ENCODE measurements at regions not wholly inside any gene's neighbourhood (a gene's known extent, or its start where the extent isn't known, plus 50 kb on each side); places are given as distances from the start of the nearest gene placed in this dataset.
"Not testable (repeated sequence)": the region's sequence is repeated elsewhere in the genome, so short reads cannot be mapped to it uniquely, and the experiment has no call there.

DNA sequence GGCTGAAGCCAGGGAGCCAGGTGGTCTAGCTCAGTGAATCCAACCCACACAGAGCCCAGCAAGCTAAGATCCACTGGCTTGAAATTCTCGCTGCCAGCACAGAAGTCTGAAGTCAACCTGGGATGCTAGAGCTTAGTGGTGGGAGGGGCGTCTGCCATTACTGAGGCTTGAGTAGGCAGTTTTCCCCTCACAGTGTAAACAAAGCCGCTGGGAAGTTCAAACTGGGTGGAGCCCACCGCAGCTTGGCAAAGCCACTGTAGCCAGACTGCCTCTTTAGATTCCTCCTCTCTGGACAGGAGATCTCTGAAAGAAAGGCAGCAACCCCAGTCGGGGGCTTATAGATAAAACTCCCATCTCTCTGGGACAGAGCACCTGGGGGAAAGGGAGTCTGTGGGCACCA is 452.1 kb downstream of the NR4A2 start:
- DNase-seq, result not testable (repeated sequence)

DNA sequence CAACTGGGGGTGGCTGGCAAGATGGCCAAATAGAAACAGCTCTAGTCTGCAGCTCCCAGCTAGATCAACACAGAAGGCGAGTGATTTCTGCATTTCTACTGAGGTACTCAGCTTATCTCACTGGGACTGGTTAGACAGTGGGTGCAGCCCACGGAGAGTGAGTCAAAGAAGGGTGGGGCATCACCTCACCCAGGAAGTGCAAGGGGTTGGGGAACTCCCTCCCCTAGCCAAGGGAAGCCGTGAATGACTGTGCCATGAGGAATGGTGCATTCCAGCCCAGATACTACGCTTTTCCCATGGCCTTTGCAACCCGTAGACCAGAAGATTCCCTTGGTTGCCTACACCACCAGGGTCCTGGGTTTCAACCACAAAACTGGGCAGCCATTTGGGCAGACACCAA is 452.6 kb downstream of the NR4A2 start:
- not testable (repeated sequence) for DNase-seq

DNA sequence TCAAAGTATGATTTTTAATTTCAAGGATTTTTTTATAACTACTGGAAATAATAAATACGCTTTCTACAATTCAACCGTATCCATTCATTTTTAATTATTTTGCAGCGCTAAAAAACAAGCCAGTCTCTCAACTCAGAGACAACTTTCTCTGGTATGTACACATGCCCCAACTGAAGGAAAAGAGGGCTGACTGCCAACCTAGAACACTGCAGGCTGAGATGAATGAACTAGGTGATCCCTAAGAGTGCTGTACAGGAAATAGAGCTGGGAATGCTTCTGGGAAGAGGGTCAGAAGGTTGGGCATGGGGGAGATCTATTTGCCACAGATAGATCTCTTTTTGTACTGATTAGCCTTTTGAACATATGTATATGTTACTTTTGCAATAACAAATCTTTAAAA is 460.1 kb downstream of the NR4A2 start:
- DNase-seq, result no peak

DNA sequence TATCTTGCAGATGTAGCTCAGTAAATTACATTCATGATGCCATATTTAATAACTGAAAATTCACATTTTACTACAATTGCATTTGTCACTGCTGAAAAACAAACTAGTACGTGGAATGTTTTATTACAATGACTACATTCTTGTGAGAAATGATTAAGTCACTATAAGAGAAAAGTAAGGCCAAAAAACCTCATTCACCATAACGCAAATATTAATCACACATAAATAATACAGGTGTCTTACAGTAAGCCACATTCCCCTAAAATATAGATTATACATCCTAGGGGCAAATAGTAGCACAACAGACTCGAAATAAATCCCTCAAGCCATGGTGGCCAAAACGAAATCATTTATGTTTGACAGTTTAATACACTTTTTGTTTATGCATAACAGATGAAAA is 460.6 kb downstream of the NR4A2 start:
- DNase-seq, result no peak

DNA sequence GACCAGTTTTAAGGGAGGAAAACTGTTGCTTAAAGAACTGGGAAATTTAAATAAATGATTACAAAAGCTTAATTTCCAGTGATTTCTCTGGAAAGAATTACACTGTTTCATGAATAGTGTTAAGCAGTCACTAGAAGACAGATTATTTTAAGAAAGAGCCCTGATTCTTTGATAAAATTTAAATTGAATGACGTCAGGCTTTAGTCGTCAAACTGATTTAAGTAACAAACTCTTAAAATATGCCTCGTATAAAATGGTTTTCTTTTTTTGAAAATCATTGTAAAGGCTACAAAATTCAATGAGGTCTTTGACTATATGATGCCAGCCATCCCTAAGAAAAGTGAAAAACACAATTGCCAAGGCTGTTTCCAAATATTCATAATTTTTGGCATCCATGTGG is 465.0 kb downstream of the NR4A2 start:
- DNase-seq, result no peak

DNA sequence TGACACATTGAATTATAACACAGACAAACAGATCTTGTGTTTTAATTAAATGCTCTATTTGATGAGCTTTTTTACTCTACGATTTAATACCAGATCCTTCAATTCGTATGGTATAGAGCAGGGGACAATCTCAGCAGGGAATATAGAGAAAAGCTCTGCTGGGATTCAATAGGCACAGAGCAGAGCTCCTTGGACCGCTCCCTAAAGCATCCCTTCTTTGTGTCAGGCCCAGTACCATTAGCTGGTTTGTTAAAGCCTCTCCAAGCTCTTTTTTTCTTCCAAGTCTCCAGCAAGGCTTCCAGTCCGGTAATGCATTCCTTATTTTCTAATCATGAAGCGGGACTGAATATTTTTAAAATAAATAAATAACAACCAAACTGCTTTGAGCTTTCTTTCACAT is 466.0 kb downstream of the NR4A2 start:
- no peak for DNase-seq

DNA sequence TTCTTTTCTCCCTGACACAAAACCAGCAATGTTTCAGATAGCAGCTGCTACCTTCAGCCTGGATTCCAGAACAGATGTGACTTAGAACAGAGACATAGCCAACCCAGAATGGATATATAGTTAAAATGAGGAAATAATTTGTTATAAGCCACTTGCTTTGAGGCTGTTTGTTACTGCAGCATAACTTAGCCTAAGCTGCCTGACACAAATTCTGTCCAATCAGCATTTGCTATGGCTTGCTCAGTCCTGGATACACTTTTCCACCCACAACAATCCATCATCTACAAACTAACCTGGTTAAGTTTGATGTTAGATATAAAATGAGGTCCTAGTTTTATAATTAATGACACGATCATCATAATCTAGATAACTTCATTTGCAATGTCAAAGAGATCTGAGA is 480.4 kb downstream of the NR4A2 start:
- no peak for DNase-seq

DNA sequence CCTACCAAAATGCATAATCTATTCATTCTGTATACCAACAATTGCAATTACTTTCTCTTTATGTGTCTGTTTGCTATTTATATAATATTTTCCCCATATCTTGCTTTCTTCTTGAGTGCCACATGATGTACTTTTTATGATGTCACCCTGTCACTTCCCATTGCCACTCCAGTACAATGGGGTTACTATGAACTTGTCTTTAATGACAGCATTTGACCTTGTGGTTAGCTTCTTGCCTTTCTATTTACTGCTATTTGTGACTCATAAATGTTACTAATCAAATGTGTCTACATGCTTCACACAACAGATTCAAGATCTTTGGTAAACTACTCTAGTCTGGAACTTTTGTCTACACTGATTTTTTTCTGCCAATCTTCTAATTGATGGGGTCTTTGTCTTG is 486.3 kb downstream of the NR4A2 start:
- no peak for DNase-seq

DNA sequence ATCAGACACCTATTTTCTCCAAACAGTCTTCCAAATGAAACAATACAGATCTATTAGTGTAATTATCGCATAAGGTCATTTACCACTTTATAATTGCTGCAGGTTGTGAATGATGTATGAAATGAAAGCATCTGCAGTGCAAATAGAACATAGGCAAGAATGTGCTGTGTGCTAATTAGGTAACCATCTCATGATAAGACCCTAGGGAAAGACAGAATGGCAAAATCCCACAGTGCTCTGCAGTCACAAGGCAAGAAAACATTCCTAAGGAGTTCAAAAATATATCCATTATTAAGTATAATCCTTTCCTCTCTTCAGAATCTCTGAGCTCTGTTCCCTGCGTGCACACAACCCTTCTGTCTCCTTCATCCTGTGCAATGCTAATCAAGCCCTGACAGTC is 488.1 kb downstream of the NR4A2 start:
- no peak for DNase-seq

DNA sequence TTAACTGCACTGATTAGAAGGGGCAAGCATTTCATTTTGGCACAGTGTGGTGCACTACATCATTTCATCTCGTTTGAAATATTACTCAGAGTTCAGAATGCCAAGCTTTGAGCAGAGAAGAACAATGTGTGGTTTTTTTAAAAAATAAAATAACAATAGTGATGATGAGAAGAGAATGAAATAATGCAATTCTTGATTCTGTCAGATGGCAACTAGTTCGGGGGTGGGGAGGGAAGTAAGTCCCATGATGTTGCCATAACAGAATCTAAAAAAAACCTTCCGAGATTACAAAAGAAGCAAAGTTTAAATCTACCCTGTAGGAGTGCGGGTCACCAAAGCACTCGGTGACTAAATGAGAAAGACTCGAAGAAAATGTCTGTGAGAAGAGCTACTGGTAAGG is 490.4 kb downstream of the NR4A2 start:
- no peak for DNase-seq

DNA sequence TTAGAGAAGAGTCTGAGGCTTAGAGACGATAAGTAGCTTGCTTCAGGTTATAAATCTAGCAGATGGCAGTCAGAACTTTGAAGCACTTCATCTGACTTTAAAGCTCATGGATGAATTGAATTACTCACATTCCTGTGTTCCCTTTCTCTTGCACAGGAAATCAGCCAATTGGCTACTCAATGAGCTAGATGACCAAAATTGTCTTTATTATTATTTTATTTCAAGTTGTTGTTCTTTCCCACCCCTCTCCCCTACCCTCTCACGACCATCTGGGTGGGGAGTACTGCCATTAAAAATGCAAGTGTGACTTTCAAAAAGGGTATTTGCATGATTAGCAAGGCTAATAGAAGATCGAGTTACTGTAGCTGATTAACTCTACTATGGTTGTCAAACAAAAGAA is 491.1 kb downstream of the NR4A2 start:
- DNase-seq, result no peak

DNA sequence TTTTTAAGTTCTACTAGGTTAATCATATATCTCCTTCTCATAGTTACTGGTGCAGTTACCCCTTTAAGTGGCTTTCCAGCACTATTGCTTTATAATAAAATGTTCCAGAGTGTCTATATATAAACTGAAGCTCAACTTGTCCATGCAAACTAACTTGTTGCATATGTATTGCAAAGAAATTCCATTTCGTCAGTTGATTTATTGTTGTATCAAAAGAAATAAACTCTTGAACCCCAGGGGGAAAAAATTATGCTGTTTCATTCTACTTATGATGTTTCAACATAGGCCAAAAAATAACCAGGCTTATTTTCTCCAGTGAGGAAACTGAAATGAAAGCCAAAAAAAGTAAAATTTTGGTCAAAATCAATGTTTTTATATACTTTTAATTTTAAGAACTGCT is 491.9 kb downstream of the NR4A2 start:
- no peak for DNase-seq

DNA sequence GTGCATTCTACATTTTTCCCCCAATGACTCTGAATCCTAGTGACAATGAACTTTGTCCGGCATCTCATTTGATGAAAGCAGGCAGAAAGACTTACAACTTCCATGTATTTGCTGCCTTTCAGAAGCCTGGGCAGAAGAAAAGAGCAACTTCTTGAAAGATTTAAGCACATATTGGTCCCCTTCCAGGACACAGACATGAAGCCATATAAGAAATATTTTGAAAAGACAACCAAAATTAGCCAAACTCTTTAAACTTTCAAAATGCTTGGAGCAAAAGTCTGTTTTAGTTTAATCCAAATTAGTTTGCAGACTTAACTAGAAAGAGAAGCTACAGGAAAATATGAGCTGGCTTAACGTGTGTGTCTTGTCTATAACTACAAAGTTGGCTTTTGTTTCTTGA is 492.5 kb downstream of the NR4A2 start:
- DNase-seq, result no peak

DNA sequence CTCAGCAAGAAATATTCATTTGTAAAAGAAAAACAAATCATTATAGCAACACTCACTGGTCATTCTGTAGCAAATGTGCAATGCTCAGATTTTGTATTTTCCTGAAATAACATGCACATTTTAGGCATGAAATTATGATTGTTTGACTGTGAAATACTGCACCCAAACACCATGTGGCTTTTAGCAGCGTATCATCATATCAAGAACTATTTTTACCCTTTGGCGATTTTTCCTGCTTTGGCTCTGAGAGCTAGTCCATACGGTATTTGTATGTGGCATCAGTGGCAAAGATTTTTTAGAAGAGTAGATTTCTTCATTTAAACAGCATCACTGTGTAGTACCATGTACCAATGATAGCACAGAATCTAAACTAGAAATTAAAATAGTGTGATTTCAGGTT is 493.1 kb downstream of the NR4A2 start:
- DNase-seq, result no peak

DNA sequence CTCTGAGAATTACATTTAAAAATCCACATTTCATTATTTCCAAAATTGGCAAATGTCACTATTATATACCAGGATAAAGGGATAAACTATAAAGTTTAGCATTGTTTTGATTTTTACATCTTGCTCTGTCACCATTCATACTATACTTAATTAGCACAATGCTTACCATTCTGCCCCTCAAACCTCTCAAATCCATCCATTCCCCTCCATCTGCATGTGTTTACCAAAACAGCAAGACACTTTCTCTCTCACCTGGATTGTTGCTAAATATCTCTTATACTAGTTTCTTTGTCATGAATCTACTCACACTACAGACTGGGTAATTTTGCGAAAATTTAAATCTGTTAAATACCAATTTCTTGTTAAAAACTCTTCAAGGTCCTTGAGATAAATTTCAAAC is 496.1 kb downstream of the NR4A2 start:
- DNase-seq, result no peak

DNA sequence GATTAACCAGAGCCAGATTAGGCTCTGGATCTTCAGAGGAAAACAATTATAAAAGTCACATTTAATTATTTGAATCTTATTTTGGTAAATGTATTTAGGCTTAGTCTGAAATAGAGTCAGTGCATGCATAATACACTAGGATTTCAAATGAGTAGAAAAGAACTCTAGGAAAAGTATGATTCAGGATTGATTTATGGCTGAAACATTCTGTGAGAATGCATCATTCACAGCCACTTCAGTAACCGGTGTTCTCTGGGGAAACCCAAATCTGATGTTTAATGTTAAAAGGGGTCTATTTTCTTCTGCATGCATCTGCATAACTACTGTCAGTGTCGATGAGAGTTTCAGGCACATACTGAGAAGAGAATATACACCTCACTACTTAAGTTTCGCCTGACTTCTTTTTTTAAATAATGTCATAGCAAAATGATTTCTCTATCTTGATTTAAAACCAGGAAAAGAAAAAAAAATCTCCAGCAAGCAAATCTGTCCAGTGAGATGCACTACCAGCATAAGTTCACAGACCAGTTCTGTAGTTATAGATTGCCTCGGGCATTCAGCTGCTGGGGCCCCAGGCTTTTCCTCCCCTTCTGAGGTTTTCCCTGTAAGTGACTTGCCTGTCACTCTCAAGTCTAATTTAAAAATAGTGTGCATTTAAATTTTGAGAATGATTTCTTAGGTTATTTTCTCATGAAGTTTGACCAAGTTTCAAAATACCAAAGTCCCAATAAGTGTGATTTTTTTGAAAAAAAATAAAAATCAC is 501.5 kb downstream of the NR4A2 start:
- no peak for DNase-seq

DNA sequence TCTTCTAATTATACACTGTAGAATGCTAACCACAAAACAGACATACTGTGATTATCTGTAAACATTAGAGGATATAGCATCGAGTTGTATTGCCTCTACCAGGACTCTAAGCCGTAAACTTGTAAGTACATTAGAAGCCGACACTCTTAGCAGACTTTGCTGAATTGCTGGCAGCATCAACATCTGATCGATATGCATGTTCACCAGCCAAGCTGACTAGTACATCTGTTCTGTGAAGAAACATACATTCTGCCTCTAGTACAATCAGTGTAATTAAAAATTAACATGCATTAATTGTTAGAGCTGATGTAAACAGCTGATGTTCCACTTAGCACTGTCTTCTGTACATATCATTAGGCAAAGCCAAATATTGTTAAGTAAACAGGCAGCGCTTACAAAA is 502.2 kb downstream of the NR4A2 start:
- DNase-seq, result no peak

DNA sequence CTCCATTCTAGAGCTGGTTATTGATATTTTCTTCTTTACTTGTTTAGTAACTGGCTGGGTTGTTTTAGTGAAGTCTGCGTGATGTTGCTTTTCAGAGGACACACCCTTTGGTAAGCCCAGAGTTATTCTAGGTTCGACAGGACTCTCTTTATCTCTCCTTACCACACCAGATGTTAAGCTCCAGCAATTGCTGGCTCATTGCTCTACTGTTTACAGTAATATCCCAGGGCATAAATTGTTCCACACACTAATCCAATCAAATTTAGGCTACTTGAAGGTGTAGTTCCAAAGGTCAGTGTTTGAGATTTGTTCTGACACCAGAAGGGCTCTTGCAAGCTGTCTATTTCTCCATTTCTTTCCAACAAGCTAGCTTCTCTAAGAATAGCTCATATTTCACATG is 506.6 kb downstream of the NR4A2 start:
- DNase-seq, result no peak

DNA sequence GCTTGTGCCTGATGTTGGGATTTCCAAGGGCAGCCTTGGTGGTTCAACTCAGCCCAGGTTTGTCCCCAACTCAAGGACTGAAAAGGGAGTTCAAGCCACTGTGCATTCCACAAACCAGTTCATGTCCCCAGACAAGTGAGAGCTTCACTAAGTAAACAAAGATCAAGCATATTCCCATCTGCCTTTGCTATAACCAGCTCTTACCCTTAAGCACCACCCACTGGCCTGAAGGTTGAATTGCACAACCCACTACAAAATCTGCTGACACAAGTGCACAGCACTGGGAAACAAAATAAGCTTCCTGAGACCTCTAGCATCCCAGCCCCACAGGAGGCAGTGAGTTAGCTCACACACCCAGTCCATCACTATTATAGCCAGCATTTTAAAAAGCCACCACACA is 516.7 kb downstream of the NR4A2 start:
- DNase-seq, result no peak

DNA sequence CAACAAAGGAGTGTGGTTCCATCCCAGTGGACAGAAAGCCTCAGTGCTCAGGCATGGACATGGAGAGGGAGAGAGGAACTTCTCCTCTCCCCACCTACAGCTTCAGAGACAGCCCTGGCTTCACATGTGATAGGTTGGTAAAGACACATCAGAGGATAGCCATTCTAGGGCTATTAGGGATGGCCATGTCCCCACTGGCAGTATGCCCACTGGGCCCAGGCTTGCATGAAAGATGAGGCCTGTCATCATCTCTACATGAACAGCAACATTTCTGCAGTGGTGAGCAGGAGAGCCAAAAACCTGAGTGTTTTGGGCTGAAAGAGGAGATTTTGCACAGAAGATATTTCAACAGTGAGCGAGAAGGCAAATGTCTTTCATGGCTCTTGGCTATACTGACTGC is 517.2 kb downstream of the NR4A2 start:
- DNase-seq, result no peak

DNA sequence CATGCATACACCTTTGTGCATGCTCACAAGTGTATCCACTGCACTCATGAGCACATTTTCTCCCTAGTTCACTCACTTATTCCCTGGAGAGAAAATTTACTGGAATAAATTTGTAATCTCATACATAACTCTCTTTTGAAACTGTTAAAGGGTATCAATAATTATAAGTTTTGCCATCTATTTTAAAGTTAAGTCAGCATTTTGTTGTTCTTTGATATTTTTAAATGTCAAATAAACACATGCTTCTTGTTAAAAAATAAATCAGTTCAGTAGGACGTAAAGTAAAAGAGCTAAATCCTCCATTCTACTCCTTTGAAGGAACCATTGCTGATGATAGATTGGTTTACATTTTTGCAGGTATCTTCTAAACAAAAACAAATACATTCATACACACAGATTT is 522.1 kb downstream of the NR4A2 start:
- DNase-seq, result no peak

DNA sequence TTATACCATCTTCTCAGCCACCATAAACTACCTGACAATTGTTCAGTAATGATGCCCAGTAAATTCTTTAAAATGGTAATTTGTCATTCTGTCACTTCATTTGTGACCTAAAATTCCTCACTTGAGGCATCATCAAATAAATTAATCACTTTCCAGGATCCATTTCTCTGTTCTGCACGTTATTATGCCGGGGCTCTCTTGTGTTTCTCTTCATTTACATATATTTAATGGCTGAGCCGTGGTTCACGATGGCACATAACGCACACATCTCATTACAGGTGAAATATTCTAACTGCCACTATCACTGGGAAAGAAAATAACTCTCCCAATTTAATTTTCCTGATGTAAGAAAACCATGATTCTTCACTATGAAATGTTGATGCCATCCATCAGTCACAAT is 529.6 kb downstream of the NR4A2 start:
- no peak for DNase-seq

DNA sequence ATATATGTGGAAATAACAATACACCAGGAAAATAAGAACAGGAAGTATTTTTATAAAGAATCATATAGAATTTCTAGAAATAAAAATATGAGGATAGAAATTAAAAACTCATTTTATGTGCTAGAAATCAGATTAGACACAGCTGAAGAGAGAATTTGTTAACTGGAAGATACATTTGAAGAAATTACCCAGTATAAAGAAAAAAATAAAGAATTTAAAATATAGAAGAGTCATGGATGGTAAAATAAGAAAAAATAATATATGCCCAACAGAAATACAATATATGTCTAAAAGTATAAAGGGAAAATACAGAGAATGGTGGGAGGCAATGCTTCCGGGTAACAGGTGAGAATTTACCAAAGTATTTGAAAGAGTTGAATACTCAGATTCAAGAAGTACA is 539.9 kb downstream of the NR4A2 start:
- DNase-seq, result no peak

DNA sequence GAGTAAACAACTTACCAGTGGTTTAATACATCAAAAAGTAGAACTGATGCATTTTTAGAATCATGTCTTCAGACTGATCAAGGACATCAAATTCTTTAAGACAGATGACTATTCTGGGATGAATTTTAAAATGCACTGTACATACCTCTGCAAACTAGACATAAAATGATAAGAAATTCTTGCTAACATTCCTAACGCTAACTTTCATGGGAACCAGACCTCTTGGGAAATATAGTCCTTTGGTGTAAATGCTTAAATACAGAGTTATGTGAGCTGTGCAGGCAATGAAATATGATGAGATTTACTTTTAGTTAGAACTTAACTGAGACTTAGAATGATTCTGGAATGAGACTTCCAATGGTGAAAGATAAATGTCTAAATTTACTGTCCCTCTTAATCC is 562.0 kb downstream of the NR4A2 start:
- DNase-seq, result no peak

DNA sequence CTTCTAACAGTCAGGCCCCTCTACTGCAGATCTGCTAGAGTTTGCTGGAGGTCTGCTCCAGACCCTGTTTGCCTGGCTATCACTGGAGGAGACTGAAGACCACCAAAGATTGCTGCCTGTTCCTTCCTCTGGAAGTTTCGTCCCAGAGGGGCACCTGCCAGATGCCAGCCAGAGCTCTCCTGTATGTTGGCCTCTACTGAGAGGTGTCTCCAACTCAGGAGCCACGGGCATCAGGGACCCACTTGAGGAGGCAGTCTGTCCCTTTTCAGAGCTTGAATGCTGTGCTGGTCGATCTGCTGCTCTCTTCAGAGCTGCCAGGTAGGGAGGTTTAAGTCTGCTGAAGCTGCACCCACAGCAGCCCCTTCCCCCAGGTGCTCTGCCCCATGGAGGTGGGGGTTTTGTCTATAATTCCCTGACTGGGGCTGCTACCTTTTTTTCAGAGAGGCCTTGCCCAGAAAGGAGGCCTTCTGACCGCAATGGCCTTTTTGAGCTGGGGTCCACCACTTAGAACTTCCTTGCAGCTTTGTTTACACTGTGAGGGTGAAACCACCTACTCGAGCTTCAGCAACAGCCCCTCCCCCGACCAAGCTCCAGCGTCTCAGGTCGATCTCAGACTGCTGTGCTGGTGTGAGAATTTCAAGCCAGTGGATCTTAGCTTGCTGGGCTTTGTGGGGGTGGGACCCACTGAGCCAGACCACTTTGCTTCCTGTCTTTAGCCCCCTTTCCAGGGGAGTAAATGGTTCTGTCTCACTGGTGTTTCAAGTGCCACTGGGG is 566.0 kb downstream of the NR4A2 start:
- no peak for DNase-seq
